ENCODE measurements at regions not wholly inside any gene's neighbourhood (a gene's known extent, or its start where the extent isn't known, plus 50 kb on each side); places are given as distances from the start of the nearest gene placed in this dataset.

GRCh38 chr14:25699981-25700380 is 650.0 kb upstream of the STXBP6 start:
- CTCF ChIA-PET (ENCODE audit: low intra/inter-chr PET ratio) = no interaction called here

GRCh38 chr14:25698111-25698510 is 648.2 kb upstream of the STXBP6 start:
- in situ Hi-C loops (cut with MboI) = no loop called here

More at GRCh38 chr14:25699981-25700380, 650.0 kb upstream of the STXBP6 start:
- no peaks in the 10 kb centered on the region for H4K20me1 ChIP-seq (replicated peaks; ENCODE audit: control insufficient read depth, insufficient read depth, low read length)
- no peak overlapping the region for H3K27ac ChIP-seq (ENCODE audit: extremely low read depth, low read depth, low read length)
- POLR2A ChIA-PET = no interaction called here
- no TSS peak for BruUV-seq (replicated peaks)
- H2AFZ ChIP-seq (ENCODE audit: low read depth, low read length) = no peak overlapping the region
- H3K4me2 ChIP-seq (ENCODE audit: insufficient read depth, low read length) = no peak overlapping the region
- H3K9ac ChIP-seq (ENCODE audit: insufficient read depth in 1 of 2, low read depth in 2 of 2, low read length in 2 of 2) = no peak overlapping the region
- no peaks in the 10 kb centered on the region for H3K9me3 ChIP-seq (replicated peaks; ENCODE audit: control insufficient read depth, insufficient read depth, low read depth, low read length)
- H3K9me1 ChIP-seq (ENCODE audit: control insufficient read depth, insufficient read depth, low read length) = no peaks in the 10 kb centered on the region
- no peaks in the 10 kb centered on the region for H3K4me1 ChIP-seq (replicated peaks in 1 of 2; ENCODE audit: control insufficient read depth in 2 of 2, insufficient read depth in 2 of 2, low read length in 2 of 2)
- FAIRE-seq = no peak
- H3K4me3 ChIP-seq = no peak overlapping the region
- TF ChIP-seq ZC3H8 (IDR thresholded peaks at IDR 0.05) (no peak), ZNF140 (CRISPR knock-in tag; IDR thresholded peaks at IDR 0.05) (no peak), ZNF324 (CRISPR knock-in tag; IDR thresholded peaks at IDR 0.05) (no peak), NFIC (IDR thresholded peaks at IDR 0.05) (no peak), SAFB (IDR thresholded peaks at IDR 0.05; ENCODE audit: borderline replicate concordance, low read depth, low read length) (no peak), HLTF (IDR thresholded peaks at IDR 0.05) (no peak), TBP (optimal IDR thresholded peaks at IDR 0.05; ENCODE audit: low read depth, low read length) (no peak), ZNF699 (CRISPR knock-in tag; IDR thresholded peaks at IDR 0.05; ENCODE audit: insufficient replicate concordance) (no peak), HDAC6 (IDR thresholded peaks at IDR 0.05; ENCODE audit: low read depth, low read length) (no peak), ZNF431 (CRISPR knock-in tag; IDR thresholded peaks at IDR 0.05) (no peak), TSC22D4 (tag; IDR thresholded peaks at IDR 0.05) (no peak)
- WGBS (ENCODE audit: insufficient coverage, low coverage, missing lambda C conversion rate) = 0% methylated on average over 4 of the region's 4 CpGs
- no peak for DNase-seq (ENCODE audit: extremely low read depth in 1 of 4, low spot score in 3 of 4)
- intact Hi-C loops (cut with micrococcal nuclease) (no loop called here), in situ Hi-C loops (cut with MboI) (no loop called here)
- H3K79me2 ChIP-seq (ENCODE audit: control insufficient read depth, insufficient read depth, low read length) = no peaks in the 10 kb centered on the region
- no peaks in the 10 kb centered on the region for H3K36me3 ChIP-seq (ENCODE audit: control insufficient read depth, insufficient read depth, low read length)
- no peaks in the 10 kb centered on the region for H3K27me3 ChIP-seq (ENCODE audit: control insufficient read depth in 2 of 2, insufficient read depth in 2 of 2, low read length in 2 of 2)
- no peak for ATAC-seq

More at GRCh38 chr14:25698111-25698510, 648.2 kb upstream of the STXBP6 start:
- no peak overlapping the region for H3K4me3 ChIP-seq
- H3K4me2 ChIP-seq (ENCODE audit: insufficient read depth, low read length) = no peak overlapping the region
- no peak for DNase-seq (ENCODE audit: extremely low read depth in 1 of 4, low spot score in 3 of 4)
- H3K27ac ChIP-seq (ENCODE audit: extremely low read depth, low read depth, low read length) = no peak overlapping the region
- no peaks in the 10 kb centered on the region for H3K36me3 ChIP-seq (ENCODE audit: control insufficient read depth, insufficient read depth, low read length)
- intact Hi-C loops (cut with micrococcal nuclease) = no loop called here
- ATAC-seq = no peak
- H3K27me3 ChIP-seq (ENCODE audit: control insufficient read depth in 2 of 2, insufficient read depth in 2 of 2, low read length in 2 of 2) = no peaks in the 10 kb centered on the region
- H3K9me1 ChIP-seq (ENCODE audit: control insufficient read depth, insufficient read depth, low read length) = no peaks in the 10 kb centered on the region
- no peaks in the 10 kb centered on the region for H3K9me3 ChIP-seq (replicated peaks; ENCODE audit: control insufficient read depth, insufficient read depth, low read depth, low read length)
- no peaks in the 10 kb centered on the region for H3K4me1 ChIP-seq (replicated peaks in 1 of 2; ENCODE audit: control insufficient read depth in 2 of 2, insufficient read depth in 2 of 2, low read length in 2 of 2)
- no peak for FAIRE-seq
- H4K20me1 ChIP-seq (replicated peaks; ENCODE audit: control insufficient read depth, insufficient read depth, low read length) = no peaks in the 10 kb centered on the region
- WGBS (ENCODE audit: insufficient coverage, low coverage, missing lambda C conversion rate) = 0% methylated on average over 1 of the region's 1 CpG
- no peak for TF ChIP-seq CEBPG (CRISPR knock-in tag; IDR thresholded peaks at IDR 0.05)
- TF ChIP-seq CEBPG (tag; conservative IDR thresholded peaks at IDR 0.05 in 1 of 2, IDR thresholded peaks at IDR 0.05 in 1 of 2) = peak in 1 of 2 experiments; percentile 68; a peak in 1 of 4 replicates
- TF ChIP-seq CEBPB (tag; IDR thresholded peaks at IDR 0.05) = 0 out of 2 replicates have a peak, but pooled peaks have one; percentile 19
- TF ChIP-seq TEAD1 (CRISPR knock-in tag; IDR thresholded peaks at IDR 0.05) = no peak
- no peaks in the 10 kb centered on the region for H3K79me2 ChIP-seq (ENCODE audit: control insufficient read depth, insufficient read depth, low read length)
- POLR2A ChIA-PET = interaction anchor here (0.5 kb wide), 1 partner anchor 11 kb away, joined by 5 read pairs; no protein-coding TSS in a partner anchor
- CTCF ChIA-PET (ENCODE audit: low intra/inter-chr PET ratio) = no interaction called here
- no peak overlapping the region for H2AFZ ChIP-seq (ENCODE audit: low read depth, low read length)
- BruUV-seq (replicated peaks) = no TSS peak
- no peak overlapping the region for H3K9ac ChIP-seq (ENCODE audit: insufficient read depth in 1 of 2, low read depth in 2 of 2, low read length in 2 of 2)

Data from K562 (cell line).